Naive thymus-derived CD8-positive, alpha-beta T cell (primary cell): ENCODE measurements at regions not wholly inside any gene's neighbourhood (a gene's known extent, or its start where the extent isn't known, plus 50 kb on each side); places are given as distances from the start of the nearest gene placed in this dataset.
A peak's percentile ranks its signal among the peaks of the same experiment; 100 is the strongest.
"Not testable (repeated sequence)": the region's sequence is repeated elsewhere in the genome, so short reads cannot be mapped to it uniquely, and the experiment has no call there.

Experiments
- ATAC-seq, 2 donors: fragments of 150-1000 bp; cut with Tn5 transposase in 1 of 2; sonication (Bioruptor Pico), chemical (Tn5 transposase) in 1 of 2; 1 replicate in 1 of 2; 2 replicates in 1 of 2; pipeline ENCODE4 v1.10.0; 2021; ENCODE audit warnings: mild to moderate bottlenecking in 2 of 2, moderate library complexity in 2 of 2
- POLR2A ChIA-PET: fragments of 350-600 bp; sonication (Branson Sonifier 250); formaldehyde crosslinking; loops from one replicate; lab custom pipeline; 2021; ENCODE audit warnings: antibody characterized with exemption; lab: Charles Lee
- DNase-seq, 10 donors: peaks; one replicate each; pipeline versions ENCODE4 v3.0.0 to v3.0.0-alpha.2; 2020 to 2022
- H3K27ac Mint-ChIP-seq, 10 donors: one replicate each; pipeline ENCODE4 v1.8.0; 2020 to 2022; ENCODE audit warnings: mild to moderate bottlenecking in 10 of 10, mixed read lengths in 10 of 10, moderate library complexity in 4 of 10, inconsistent platforms in 1 of 10
- H3K27me3 Mint-ChIP-seq, 5 donors: one replicate each; pipeline ENCODE4 v1.8.0; 2021 to 2022; ENCODE audit warnings: mixed read lengths in 5 of 5
- H3K36me3 Mint-ChIP-seq, 3 donors: one replicate each; pipeline ENCODE4 v1.8.0; 2020 to 2022; ENCODE audit warnings: mixed read lengths in 3 of 3, mild to moderate bottlenecking in 2 of 3, inconsistent platforms in 1 of 3
- H3K4me1 Mint-ChIP-seq, 4 donors: one replicate each; pipeline ENCODE4 v1.8.0; 2021 to 2022; ENCODE audit warnings: mixed read lengths in 4 of 4
- H3K4me3 Mint-ChIP-seq, 10 donors: one replicate each; pipeline ENCODE4 v1.8.0; 2020 to 2022; ENCODE audit warnings: mild to moderate bottlenecking in 10 of 10, mixed read lengths in 10 of 10, moderate library complexity in 6 of 10, inconsistent platforms in 1 of 10
- H3K9me3 Mint-ChIP-seq, 9 donors: one replicate each; pipeline ENCODE4 v1.8.0; 2020 to 2022; ENCODE audit warnings: mixed read lengths in 9 of 9, mild to moderate bottlenecking in 3 of 9, inconsistent platforms in 1 of 9, moderate library complexity in 1 of 9

- H3K27me3 Mint-ChIP-seq, POLR2A ChIA-PET, ATAC-seq, H3K36me3 Mint-ChIP-seq, DNase-seq, H3K27ac Mint-ChIP-seq, H3K4me3 Mint-ChIP-seq, H3K9me3 Mint-ChIP-seq, H3K4me1 Mint-ChIP-seq: not testable (repeated sequence)
Observed at GRCh38 chr2:87554678-87555077, 193.2 kb upstream of the PLGLB2 start.

DNA sequence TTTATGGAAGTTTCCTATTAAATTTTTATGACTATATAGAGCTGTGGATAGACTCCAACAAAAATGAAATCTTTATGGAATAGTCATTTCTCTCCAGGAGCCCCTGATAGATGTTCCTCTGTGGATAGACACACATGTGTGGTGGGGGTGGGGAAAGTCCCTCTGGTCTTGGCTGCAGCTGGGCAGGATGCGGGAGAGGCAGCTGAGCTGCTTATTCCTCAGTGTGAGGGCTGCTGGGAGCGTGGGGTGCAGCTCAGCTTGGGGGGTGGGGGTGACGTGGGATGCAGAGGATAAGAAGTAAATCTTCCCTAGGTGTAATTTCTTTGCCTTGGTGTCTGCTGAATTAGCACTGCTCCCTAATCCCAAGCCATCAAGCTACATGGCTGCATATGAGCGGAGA is 192.8 kb upstream of the PLGLB2 start:
- H3K4me1 Mint-ChIP-seq, H3K4me3 Mint-ChIP-seq, POLR2A ChIA-PET, H3K9me3 Mint-ChIP-seq, DNase-seq, H3K27me3 Mint-ChIP-seq, H3K36me3 Mint-ChIP-seq, ATAC-seq, H3K27ac Mint-ChIP-seq: not testable (repeated sequence)

GRCh38 chr2:87559001-87559400 is 188.9 kb upstream of the PLGLB2 start:
- ATAC-seq, H3K9me3 Mint-ChIP-seq, POLR2A ChIA-PET, H3K36me3 Mint-ChIP-seq, DNase-seq, H3K4me1 Mint-ChIP-seq, H3K4me3 Mint-ChIP-seq, H3K27me3 Mint-ChIP-seq, H3K27ac Mint-ChIP-seq: not testable (repeated sequence)

GRCh38 chr2:87559735-87560134 is 188.2 kb upstream of the PLGLB2 start:
- POLR2A ChIA-PET, ATAC-seq, H3K9me3 Mint-ChIP-seq, H3K36me3 Mint-ChIP-seq, H3K4me1 Mint-ChIP-seq, H3K4me3 Mint-ChIP-seq, H3K27me3 Mint-ChIP-seq, DNase-seq, H3K27ac Mint-ChIP-seq: not testable (repeated sequence)

GRCh38 chr2:87565116-87565515 is 182.8 kb upstream of the PLGLB2 start:
- POLR2A ChIA-PET, ATAC-seq, H3K27me3 Mint-ChIP-seq, H3K27ac Mint-ChIP-seq, H3K36me3 Mint-ChIP-seq, H3K4me3 Mint-ChIP-seq, H3K9me3 Mint-ChIP-seq, DNase-seq: not testable (repeated sequence)
- H3K4me1 Mint-ChIP-seq, result peaks cover 3 to 20% (median 16%) of the 10 kb centered on the region in 4 donors

DNA sequence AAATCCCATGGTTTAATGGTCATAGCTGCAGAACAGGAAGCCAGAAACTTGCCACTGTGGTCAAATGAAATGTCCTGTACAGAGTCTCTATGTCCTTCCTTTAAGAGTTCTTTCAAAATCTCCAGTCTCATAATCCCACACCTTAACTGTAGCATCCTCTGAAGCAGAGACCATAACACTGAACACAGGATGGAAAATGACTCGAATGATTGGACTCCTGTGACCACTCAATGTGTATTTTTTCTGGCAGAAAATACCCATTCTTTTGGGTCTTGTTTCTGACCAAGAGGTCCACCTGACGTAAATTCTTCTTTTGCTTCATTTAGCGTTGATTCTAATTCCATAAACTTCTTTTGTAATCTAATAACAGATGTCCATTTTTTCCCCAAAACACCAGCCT is 181.4 kb upstream of the PLGLB2 start:
- H3K9me3 Mint-ChIP-seq, H3K4me3 Mint-ChIP-seq, POLR2A ChIA-PET, ATAC-seq, H3K36me3 Mint-ChIP-seq, DNase-seq, H3K27ac Mint-ChIP-seq, H3K27me3 Mint-ChIP-seq: not testable (repeated sequence)
- H3K4me1 Mint-ChIP-seq, result peaks cover 3 to 20% (median 17%) of the 10 kb centered on the region in 4 donors

GRCh38 chr2:87567093-87567492 is 180.8 kb upstream of the PLGLB2 start:
- DNase-seq, H3K9me3 Mint-ChIP-seq, H3K4me3 Mint-ChIP-seq, H3K36me3 Mint-ChIP-seq, POLR2A ChIA-PET, H3K27me3 Mint-ChIP-seq, ATAC-seq, H3K27ac Mint-ChIP-seq: not testable (repeated sequence)
- peaks cover 3 to 20% (median 17%) of the 10 kb centered on the region in 4 donors for H3K4me1 Mint-ChIP-seq

GRCh38 chr2:87567912-87568311 is 180.0 kb upstream of the PLGLB2 start:
- DNase-seq, H3K9me3 Mint-ChIP-seq, ATAC-seq, H3K36me3 Mint-ChIP-seq, H3K4me3 Mint-ChIP-seq, H3K27me3 Mint-ChIP-seq, H3K27ac Mint-ChIP-seq, POLR2A ChIA-PET: not testable (repeated sequence)
- H3K4me1 Mint-ChIP-seq, result peaks cover 3 to 20% (median 17%) of the 10 kb centered on the region in 4 donors

DNA sequence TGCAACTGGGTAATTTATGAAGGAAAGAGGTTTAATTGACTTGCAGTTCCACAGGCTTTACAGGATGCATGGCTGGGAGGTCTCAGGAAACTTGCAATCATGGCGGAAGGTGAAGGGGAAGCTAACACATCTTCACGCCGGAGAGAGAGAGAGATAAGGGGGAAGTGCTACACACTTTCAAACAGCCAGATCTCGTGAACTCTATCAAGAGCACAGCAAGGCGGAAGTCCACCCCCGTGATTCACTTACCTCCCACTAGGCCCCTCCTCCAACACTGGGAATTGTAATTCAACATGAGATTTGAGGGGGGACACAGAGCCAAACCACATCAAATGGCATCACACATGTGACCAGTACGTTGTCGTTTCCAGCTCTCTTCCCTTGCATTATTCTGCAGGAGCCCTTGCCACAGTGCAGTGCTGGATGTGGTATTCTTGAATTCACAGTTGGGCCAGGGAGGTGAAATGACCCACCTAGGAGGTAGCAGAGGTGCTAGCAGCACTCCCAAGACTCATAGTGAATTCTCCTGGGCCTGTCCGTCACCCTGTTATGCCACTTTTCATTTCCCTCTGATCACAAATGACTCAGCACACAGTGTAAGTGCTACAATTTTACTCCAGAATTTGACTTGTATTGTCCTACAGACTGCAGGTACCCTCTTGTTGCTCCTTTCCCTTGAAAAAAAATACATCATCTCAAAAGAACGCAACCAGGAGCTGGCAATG is 179.2 kb upstream of the PLGLB2 start:
- H3K27me3 Mint-ChIP-seq, POLR2A ChIA-PET, ATAC-seq, H3K36me3 Mint-ChIP-seq, DNase-seq, H3K9me3 Mint-ChIP-seq: not testable (repeated sequence)
- Mint-ChIP-seq H3K4me3 (peak overlapping the region in 3 of 10 donors; percentile 15 to 30 (median 24)), H3K27ac (peak overlapping the region in 5 of 10 donors; percentile 11 to 89 (median 71)), H3K4me1 (peaks cover 3 to 22% (median 17%) of the 10 kb centered on the region in 4 donors)

- POLR2A ChIA-PET, result not testable (repeated sequence)
- peak in 2 of 10 donors; percentile 31 to 38 for DNase-seq
Observed at GRCh38 chr2:87569689-87570397, 178.0 kb upstream of the PLGLB2 start.

GRCh38 chr2:87571889-87572465 is 175.9 kb upstream of the PLGLB2 start:
- H3K27ac Mint-ChIP-seq, H3K27me3 Mint-ChIP-seq, H3K36me3 Mint-ChIP-seq, DNase-seq, POLR2A ChIA-PET, H3K9me3 Mint-ChIP-seq, H3K4me3 Mint-ChIP-seq: not testable (repeated sequence)
- peak in 1 of 2 donors; percentile 15 for ATAC-seq
- peaks cover 3 to 27% (median 22%) of the 10 kb centered on the region in 4 donors for H3K4me1 Mint-ChIP-seq

More at GRCh38 chr2:87569689-87570397, 178.0 kb upstream of the PLGLB2 start:
- peak overlapping the region in 9 of 10 donors; percentile 32 to 76 (median 63) for H3K4me3 Mint-ChIP-seq
- H3K9me3 Mint-ChIP-seq, H3K36me3 Mint-ChIP-seq, H3K27me3 Mint-ChIP-seq: not testable (repeated sequence)
- H3K27ac Mint-ChIP-seq, result peak overlapping the region; percentile 69 to 95 (median 90)
- H3K4me1 Mint-ChIP-seq, result peaks cover 3 to 20% (median 17%) of the 10 kb centered on the region in 4 donors
- peak; percentile 97 to 98 for ATAC-seq

GRCh38 chr2:87572906-87573305 is 175.0 kb upstream of the PLGLB2 start:
- H3K36me3 Mint-ChIP-seq, POLR2A ChIA-PET, H3K9me3 Mint-ChIP-seq, H3K27ac Mint-ChIP-seq, H3K27me3 Mint-ChIP-seq, ATAC-seq, DNase-seq, H3K4me3 Mint-ChIP-seq: not testable (repeated sequence)
- peaks cover 3 to 27% (median 22%) of the 10 kb centered on the region in 4 donors for H3K4me1 Mint-ChIP-seq
